Subcutaneous abdominal adipose tissue (tissue), 5 donors: ENCODE measurements at regions not wholly inside any gene's neighbourhood (a gene's known extent, or its start where the extent isn't known, plus 50 kb on each side); places are given as distances from the start of the nearest gene placed in this dataset.
A peak's percentile ranks its signal among the peaks of the same experiment; 100 is the strongest.

Source experiments
- H3K27ac ChIP-seq: one replicate; pipeline ENCODE4 v1.7.0; 2013; ENCODE audit warnings: low read depth, mild to moderate bottlenecking, inconsistent platforms, low read length, moderate library complexity
- H3K27me3 ChIP-seq, 5 donors: one replicate each; pipeline ENCODE4 v1.7.0; 2013; ENCODE audit warnings: low read length in 5 of 5, inconsistent platforms in 1 of 5; ENCODE audit not compliant: control insufficient read depth in 5 of 5, insufficient read depth in 4 of 5
- H3K36me3 ChIP-seq, 5 donors: one replicate each; pipeline ENCODE4 v1.7.0; 2013; ENCODE audit warnings: low read length in 5 of 5; ENCODE audit not compliant: control insufficient read depth in 5 of 5, insufficient read depth in 5 of 5
- H3K4me1 ChIP-seq, 5 donors: one replicate each; pipeline ENCODE4 v1.7.0; 2013; ENCODE audit warnings: low read length in 5 of 5, mild to moderate bottlenecking in 3 of 5, moderate library complexity in 1 of 5; ENCODE audit not compliant: control insufficient read depth in 5 of 5, insufficient read depth in 5 of 5
- H3K4me3 ChIP-seq, 5 donors: one replicate each; pipeline ENCODE4 v1.7.0; 2013; ENCODE audit warnings: low read length in 5 of 5, low read depth in 1 of 5
- H3K9ac ChIP-seq, 5 donors: one replicate each; pipeline ENCODE4 v1.7.0; 2013; ENCODE audit warnings: low read length in 5 of 5, mild to moderate bottlenecking in 4 of 5, moderate library complexity in 3 of 5
- H3K9me3 ChIP-seq, 5 donors: one replicate each; pipeline ENCODE4 v1.7.0; 2013; ENCODE audit warnings: low read length in 5 of 5; ENCODE audit not compliant: control insufficient read depth in 5 of 5
- donor health status: healthy.
- donor health status: healthy.
- donor health status: healthy.
- donor health status: healthy.
- donor health status: healthy.

DNA sequence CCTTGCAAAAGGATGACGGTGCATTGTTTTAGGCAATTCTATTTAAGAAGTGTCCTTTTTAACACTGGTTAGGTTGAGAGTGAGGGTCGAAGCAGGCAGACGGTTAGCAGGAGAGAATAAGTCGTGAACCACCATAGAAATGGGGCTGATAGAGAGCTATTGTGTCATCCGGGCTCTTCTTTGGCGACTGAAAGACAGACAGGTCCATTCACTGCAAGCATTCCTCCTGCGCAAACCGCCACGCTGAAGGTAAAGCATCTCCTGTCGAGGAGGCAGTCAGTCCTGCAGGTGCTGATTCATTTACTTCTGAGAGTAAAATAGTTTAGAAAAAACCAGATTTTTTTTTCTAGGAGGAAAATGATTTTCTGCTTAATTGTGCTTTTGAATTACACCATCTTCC is 1002.8 kb upstream of the NR2F2 start:
- Histone ChIP-seq H3K4me1 (peaks cover 0 to 15% (median 6%) of the 10 kb centered on the region in 5 donors), H3K27ac (peak overlapping the region; percentile 7), H3K9ac (no peak overlapping the region), H3K36me3 (no peaks in the 10 kb centered on the region), H3K27me3 (peaks cover 8 to 16% (median 9%) of the 10 kb centered on the region in 5 donors), H3K9me3 (no peaks in the 10 kb centered on the region), H3K4me3 (peak overlapping the region in 2 of 5 donors; percentile 8 to 20)

DNA sequence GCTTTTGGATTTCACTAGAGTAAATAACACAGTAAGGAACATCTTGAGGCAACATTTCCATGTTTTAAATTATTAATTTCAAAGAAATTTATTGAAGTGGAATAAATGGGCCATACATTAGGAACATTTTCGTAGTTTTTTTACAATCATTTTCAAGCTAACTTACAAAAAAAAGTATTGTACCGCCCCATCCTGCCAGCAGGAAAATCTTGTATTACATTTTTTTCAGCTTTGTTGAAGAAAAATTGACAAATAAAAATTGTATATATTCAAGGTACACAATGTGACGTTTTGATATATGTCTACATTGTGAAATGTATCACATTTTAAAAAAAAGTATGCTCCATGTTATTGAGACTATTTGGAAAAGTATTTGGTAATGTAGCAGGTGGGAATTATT is 1001.9 kb upstream of the NR2F2 start:
- no peak overlapping the region for H3K27ac ChIP-seq
- no peak overlapping the region for H3K4me3 ChIP-seq
- no peaks in the 10 kb centered on the region for H3K9me3 ChIP-seq

DNA sequence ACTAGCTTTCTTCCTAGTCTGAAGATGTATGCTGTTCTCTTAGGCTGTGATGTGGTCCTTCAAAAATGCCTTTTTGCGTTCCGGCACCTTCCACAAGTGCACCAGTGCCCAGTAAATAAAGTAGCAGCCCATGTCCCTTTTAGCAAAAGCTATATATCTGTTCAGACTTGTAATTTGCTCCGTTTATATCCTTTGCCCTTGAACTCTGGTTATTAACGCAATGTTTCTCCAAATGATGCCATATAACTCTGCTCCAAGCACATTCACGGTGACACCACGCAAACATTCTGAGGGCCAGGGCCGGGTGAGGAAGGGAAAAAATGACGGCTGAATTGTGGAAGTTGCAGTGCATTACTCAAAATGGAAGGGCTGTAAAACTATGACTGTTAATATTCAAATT is 1001.1 kb upstream of the NR2F2 start:
- Histone ChIP-seq H3K4me3 (peak overlapping the region in 1 of 5 donors; percentile 6), H3K9me3 (no peaks in the 10 kb centered on the region), H3K4me1 (peaks cover 0 to 15% (median 6%) of the 10 kb centered on the region in 5 donors), H3K9ac (no peak overlapping the region), H3K27me3 (peaks cover 8 to 16% (median 9%) of the 10 kb centered on the region in 5 donors), H3K36me3 (no peaks in the 10 kb centered on the region), H3K27ac (no peak overlapping the region)

More for the DNA sequence above, 1001.9 kb upstream of the NR2F2 start:
- Histone ChIP-seq H3K27me3 (peaks cover 8 to 16% (median 9%) of the 10 kb centered on the region in 5 donors), H3K9ac (no peak overlapping the region), H3K4me1 (peaks cover 0 to 15% (median 6%) of the 10 kb centered on the region in 5 donors), H3K36me3 (no peaks in the 10 kb centered on the region)

DNA sequence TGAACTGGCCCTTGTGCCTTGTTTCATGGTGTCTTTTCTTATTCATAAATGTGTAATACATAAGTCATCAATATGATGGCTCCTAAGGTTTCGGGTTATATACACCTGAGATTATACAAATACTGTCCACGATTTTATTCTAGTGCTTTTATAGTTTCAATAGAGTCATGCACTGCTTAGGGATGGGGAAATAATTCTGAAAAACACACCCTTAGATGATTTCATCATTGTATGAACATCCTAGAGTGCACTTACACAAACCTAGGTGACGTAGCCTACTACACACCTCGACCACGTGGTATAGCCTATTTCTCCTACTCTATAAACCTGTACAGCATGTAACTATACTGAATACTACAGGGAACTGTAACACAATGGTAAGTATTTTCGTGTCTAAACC is 988.8 kb upstream of the NR2F2 start:
- Histone ChIP-seq H3K4me3 (no peak overlapping the region), H3K4me1 (no peaks in the 10 kb centered on the region), H3K36me3 (no peaks in the 10 kb centered on the region), H3K9ac (no peak overlapping the region), H3K9me3 (no peaks in the 10 kb centered on the region), H3K27ac (no peak overlapping the region), H3K27me3 (no peaks in the 10 kb centered on the region)

DNA sequence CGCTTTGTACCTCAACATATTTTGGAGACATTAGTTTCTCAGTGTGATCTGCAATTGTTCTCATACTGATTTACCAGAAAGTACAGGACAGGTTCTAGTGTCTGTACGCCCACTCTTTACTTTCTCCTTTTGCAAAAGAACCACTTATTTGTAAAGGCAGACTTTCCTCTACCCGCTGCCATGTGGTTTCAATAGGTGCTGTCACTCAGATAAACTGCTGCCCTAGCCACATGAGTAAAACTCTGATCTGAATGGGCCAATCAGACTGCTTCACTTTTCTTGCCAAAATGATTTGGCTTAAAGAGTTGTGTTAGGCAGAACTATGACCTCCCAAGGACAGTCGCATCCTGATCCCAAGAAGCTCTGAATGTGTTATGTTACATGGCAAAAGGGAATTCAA is 984.6 kb upstream of the NR2F2 start:
- Histone ChIP-seq H3K27me3 (no peaks in the 10 kb centered on the region), H3K36me3 (no peaks in the 10 kb centered on the region), H3K27ac (no peak overlapping the region), H3K4me3 (no peak overlapping the region), H3K4me1 (no peaks in the 10 kb centered on the region), H3K9ac (no peak overlapping the region), H3K9me3 (no peaks in the 10 kb centered on the region)

DNA sequence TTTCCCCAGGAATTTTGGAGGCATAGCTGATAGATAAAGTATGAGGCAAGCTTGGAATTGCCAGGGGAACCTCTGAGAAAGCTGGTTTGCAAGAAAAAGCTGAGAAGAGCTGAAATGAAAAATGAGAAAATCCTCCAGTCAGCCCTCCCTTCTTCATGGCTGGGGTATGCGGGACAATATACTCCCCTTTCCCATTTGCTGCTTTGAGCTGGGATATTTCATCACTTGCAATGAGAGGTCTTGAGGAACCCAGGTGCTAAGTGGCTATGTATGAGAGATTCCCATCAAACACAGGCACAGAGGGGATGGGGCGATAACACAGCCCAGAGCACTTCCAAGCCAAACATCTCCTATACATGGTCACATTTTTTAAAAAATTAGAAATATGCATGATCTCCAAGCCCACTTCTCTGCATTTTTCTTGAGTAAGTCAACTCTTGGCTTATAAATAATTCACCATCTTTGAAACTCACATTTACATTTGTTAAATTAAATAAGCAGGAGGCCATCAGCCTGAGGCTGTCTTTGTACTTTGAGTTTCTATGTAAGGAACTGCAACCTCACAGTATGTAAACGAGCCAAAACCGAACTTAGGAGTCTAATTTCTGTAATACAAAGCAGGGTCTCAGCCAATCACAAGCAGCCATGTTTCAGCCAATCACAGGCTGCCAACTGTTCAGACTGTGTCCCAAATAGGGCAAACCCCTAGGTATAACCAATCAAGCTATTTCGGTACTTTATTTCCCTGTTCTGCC is 983.6 kb upstream of the NR2F2 start:
- Histone ChIP-seq H3K4me3 (no peak overlapping the region), H3K27me3 (no peaks in the 10 kb centered on the region), H3K9ac (no peak overlapping the region), H3K4me1 (no peaks in the 10 kb centered on the region), H3K27ac (no peak overlapping the region), H3K36me3 (no peaks in the 10 kb centered on the region), H3K9me3 (no peaks in the 10 kb centered on the region)

DNA sequence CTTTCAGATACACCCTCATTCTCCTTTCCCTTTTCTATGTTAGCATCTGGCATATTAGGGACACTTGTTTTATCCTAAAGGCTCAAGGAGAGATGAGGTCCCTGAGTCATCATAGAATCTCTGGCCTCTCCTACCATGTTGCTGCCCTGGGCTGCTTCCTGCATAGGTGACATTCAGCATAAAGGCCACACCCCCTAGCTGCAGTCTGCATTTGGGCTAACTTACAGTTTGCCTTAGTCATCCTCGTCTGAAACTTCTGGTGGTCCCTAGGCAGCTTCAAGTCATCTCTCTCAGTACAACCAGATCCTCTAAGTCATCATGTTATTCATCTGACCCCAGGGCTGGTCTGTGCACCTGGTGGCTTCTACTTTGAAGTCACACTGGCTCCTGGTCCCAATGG is 982.7 kb upstream of the NR2F2 start:
- Histone ChIP-seq H3K36me3 (no peaks in the 10 kb centered on the region), H3K4me1 (no peaks in the 10 kb centered on the region), H3K9me3 (no peaks in the 10 kb centered on the region), H3K27ac (no peak overlapping the region), H3K4me3 (no peak overlapping the region), H3K27me3 (no peaks in the 10 kb centered on the region), H3K9ac (no peak overlapping the region)

DNA sequence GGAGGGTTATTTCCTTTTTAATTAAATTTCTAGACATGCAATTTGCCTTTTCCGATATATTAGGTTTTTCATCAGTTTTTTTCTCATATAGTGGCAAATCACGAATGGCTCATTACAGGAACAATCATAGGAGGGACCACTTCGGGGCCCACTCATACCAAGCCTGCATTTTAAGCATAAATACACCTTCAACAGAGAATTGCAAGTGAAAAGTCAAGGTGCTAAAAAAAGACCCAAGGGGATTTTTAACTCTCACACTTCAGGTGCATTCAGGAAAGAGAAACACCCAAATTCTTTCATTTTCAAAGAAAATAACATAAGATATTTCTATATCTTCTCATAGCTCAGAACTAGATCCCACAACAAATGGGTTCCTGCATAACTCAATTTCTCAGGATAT is 979.6 kb upstream of the NR2F2 start:
- Histone ChIP-seq H3K4me1 (no peaks in the 10 kb centered on the region), H3K27ac (no peak overlapping the region), H3K27me3 (no peaks in the 10 kb centered on the region), H3K36me3 (no peaks in the 10 kb centered on the region), H3K9ac (no peak overlapping the region), H3K9me3 (no peaks in the 10 kb centered on the region), H3K4me3 (no peak overlapping the region)

DNA sequence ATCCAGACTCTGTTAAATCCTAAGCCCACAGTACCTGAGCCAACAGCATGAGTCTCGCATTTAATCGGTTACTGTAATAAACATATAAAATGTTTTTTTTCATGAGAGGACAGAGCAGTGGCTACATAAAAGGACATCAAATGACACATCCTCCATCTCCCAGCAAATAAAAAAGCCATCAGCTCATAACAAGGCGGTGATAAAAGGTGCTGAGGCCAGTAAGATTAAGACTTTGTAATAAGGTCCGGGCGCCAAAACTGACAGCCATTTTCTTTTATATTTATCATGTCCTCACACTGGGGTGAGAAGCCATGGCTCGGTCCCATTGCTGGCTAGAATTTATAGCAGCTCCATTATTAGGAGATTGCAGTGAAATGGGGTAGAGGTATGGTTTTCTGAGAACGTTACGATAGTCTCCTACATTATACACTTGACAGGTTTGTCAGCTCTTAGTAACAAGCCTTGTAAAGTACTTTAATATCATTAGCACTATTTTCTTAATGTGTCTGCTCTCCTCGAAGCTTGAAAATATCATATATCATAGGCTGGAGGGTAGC is 977.8 kb upstream of the NR2F2 start:
- Histone ChIP-seq H3K9ac (no peak overlapping the region), H3K27ac (no peak overlapping the region)

DNA sequence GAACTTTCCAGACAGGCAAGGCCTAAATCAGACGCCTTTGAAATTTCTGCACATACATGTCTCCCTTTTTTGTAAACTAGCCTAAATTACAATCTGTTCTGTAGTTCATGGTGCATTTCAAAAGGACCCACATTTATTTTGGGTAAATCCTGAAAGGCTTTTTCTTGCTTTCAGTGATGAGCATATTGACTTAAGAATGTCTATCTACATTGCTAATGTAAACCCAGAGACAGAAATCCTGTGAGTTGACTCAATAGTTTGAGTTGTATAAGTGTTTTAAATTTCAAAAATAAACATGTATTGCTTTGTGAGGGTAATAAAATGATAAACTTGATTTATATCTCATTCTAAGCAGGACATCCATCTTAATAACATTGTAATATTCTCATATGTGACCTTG is 977.0 kb upstream of the NR2F2 start:
- H3K9me3 ChIP-seq, result no peaks in the 10 kb centered on the region
- no peaks in the 10 kb centered on the region for H3K27me3 ChIP-seq
- no peak overlapping the region for H3K27ac ChIP-seq
- H3K4me1 ChIP-seq, result no peaks in the 10 kb centered on the region
- H3K4me3 ChIP-seq, result no peak overlapping the region
- no peak overlapping the region for H3K9ac ChIP-seq
- no peaks in the 10 kb centered on the region for H3K36me3 ChIP-seq

More for the DNA sequence above, 977.8 kb upstream of the NR2F2 start:
- H3K4me1 ChIP-seq, result no peaks in the 10 kb centered on the region
- H3K27me3 ChIP-seq, result no peaks in the 10 kb centered on the region
- no peaks in the 10 kb centered on the region for H3K9me3 ChIP-seq
- H3K36me3 ChIP-seq, result no peaks in the 10 kb centered on the region
- H3K4me3 ChIP-seq, result no peak overlapping the region
